GM12878 (cell line): ENCODE measurements at regions not wholly inside any gene's neighbourhood (a gene's known extent, or its start where the extent isn't known, plus 50 kb on each side); places are given as distances from the start of the nearest gene placed in this dataset.

ENCODE experiments used
- CBFB ChIP-seq: IDR thresholded peaks from 2 replicates; pipeline ENCODE4 v1.6.1; 2016; ENCODE audit warnings: antibody characterized with exemption, low read depth
- CBX5 ChIP-seq: sonication (generic); IDR thresholded peaks from 2 replicates; pipeline ENCODE4 v1.6.1; 2016; ENCODE audit warnings: low read depth, moderate library complexity, mild to moderate bottlenecking, inconsistent platforms
- ETV6 ChIP-seq, 2 experiments: fragments of 450-650 bp in 1 of 2; IDR thresholded peaks in 1 of 2; conservative IDR thresholded peaks in 1 of 2; 2 replicates each; pipeline ENCODE4 v1.6.1; 2014; ENCODE audit warnings: antibody characterized with exemption in 1 of 2, borderline replicate concordance in 1 of 2, low read depth in 1 of 2, mild to moderate bottlenecking in 1 of 2, moderate library complexity in 1 of 2
- FOXK2 ChIP-seq: fragments of 450-650 bp; IDR thresholded peaks from 2 replicates; pipeline ENCODE4 v1.6.1; 2017; ENCODE audit warnings: mild to moderate bottlenecking, moderate library complexity
- MYB ChIP-seq: fragments of 150-350 bp; IDR thresholded peaks from 2 replicates; pipeline ENCODE4 v1.6.1; 2014; ENCODE audit warnings: mild to moderate bottlenecking, low read depth, low read length, borderline replicate concordance
- NBN ChIP-seq: fragments of 450-650 bp; IDR thresholded peaks from 2 replicates; pipeline ENCODE4 v1.6.1; 2016
- NRF1 ChIP-seq: conservative IDR thresholded peaks from 2 replicates; pipeline ENCODE4 v1.6.1; 2011; ENCODE audit warnings: mild to moderate bottlenecking, low read depth, low read length, improper control_type of control experiment
- RFX5 ChIP-seq: IDR thresholded peaks from 2 replicates; pipeline ENCODE4 v1.6.1; 2011; ENCODE audit warnings: low read depth, low read length, improper control_type of control experiment
- SIN3A ChIP-seq: IDR thresholded peaks from 2 replicates; pipeline ENCODE4 v1.6.1; 2012; ENCODE audit warnings: low read depth, low read length, improper control_type of control experiment
- SP1 ChIP-seq: IDR thresholded peaks from one replicate; pipeline ENCODE4 v1.6.1; 2011; ENCODE audit warnings: low read depth, low read length
- SREBF2 ChIP-seq: IDR thresholded peaks from 2 replicates; pipeline ENCODE4 v1.6.1; 2012; ENCODE audit warnings: mild to moderate bottlenecking, low read length
- ZSCAN29 ChIP-seq: fragments of 450-650 bp; IDR thresholded peaks from 2 replicates; pipeline ENCODE4 v1.6.1; 2017; ENCODE audit warnings: mild to moderate bottlenecking, moderate library complexity
- TF ChIP-seq, protein P1 (sequence below): IDR thresholded peaks from 2 replicates; pipeline ENCODE4 v1.6.1; 2012; ENCODE audit warnings: mild to moderate bottlenecking, low read depth, low read length
- TF ChIP-seq, protein P2 (sequence below): fragments of 450-650 bp; IDR thresholded peaks from 2 replicates; pipeline ENCODE4 v1.6.1; 2018; ENCODE audit warnings: mild to moderate bottlenecking, low read depth, moderate library complexity; ENCODE audit not compliant: partially characterized antibody
- TF ChIP-seq, protein P3 (sequence below): fragments of 450-650 bp; IDR thresholded peaks from 2 replicates; pipeline ENCODE4 v1.6.1; 2017; ENCODE audit warnings: antibody characterized with exemption, mild to moderate bottlenecking, moderate library complexity
- TF ChIP-seq, protein P4 (sequence below): fragments of 450-650 bp; IDR thresholded peaks from 2 replicates; pipeline ENCODE4 v1.6.1; 2016; ENCODE audit warnings: mild to moderate bottlenecking, moderate library complexity, borderline replicate concordance
- TF ChIP-seq, protein P5 (sequence below): IDR thresholded peaks from 2 replicates; pipeline ENCODE4 v1.6.1; 2011; ENCODE audit warnings: low read depth, mild to moderate bottlenecking, low read length, moderate library complexity, borderline replicate concordance; ENCODE audit errors: extremely low read depth

DNA sequence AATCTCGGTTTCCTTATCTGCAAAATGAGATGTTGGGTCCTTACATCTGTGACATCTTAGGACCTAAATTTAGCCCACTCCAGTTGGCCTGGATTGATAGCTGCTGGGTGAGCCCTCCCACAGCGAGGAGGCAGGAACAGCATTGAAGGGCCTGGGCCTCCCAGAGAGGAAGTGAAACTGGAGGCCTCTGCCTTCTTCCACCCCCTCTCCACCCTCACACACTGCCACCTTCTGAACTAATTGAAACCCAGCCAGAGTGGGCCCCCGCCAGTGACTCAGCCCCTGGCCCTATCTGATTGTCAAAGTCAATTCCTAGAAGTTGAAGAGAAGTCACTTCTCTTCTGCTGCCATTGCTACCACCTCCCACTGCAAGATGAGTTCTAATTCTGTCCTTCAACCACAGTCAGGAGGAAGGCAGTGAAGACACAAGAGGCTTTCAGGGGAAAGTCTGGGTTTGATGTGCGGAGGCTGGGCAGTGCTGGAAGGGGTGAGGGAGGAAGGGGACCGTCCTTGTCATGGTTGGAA, 55.2 kb upstream of the NEK6 start (continued):
- TF ChIP-seq, protein P1, sequence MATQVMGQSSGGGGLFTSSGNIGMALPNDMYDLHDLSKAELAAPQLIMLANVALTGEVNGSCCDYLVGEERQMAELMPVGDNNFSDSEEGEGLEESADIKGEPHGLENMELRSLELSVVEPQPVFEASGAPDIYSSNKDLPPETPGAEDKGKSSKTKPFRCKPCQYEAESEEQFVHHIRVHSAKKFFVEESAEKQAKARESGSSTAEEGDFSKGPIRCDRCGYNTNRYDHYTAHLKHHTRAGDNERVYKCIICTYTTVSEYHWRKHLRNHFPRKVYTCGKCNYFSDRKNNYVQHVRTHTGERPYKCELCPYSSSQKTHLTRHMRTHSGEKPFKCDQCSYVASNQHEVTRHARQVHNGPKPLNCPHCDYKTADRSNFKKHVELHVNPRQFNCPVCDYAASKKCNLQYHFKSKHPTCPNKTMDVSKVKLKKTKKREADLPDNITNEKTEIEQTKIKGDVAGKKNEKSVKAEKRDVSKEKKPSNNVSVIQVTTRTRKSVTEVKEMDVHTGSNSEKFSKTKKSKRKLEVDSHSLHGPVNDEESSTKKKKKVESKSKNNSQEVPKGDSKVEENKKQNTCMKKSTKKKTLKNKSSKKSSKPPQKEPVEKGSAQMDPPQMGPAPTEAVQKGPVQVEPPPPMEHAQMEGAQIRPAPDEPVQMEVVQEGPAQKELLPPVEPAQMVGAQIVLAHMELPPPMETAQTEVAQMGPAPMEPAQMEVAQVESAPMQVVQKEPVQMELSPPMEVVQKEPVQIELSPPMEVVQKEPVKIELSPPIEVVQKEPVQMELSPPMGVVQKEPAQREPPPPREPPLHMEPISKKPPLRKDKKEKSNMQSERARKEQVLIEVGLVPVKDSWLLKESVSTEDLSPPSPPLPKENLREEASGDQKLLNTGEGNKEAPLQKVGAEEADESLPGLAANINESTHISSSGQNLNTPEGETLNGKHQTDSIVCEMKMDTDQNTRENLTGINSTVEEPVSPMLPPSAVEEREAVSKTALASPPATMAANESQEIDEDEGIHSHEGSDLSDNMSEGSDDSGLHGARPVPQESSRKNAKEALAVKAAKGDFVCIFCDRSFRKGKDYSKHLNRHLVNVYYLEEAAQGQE, result no peak
- TF ChIP-seq ETV6 (conservative IDR thresholded peaks at IDR 0.05 in 1 of 2, IDR thresholded peaks at IDR 0.05 in 1 of 2; ENCODE audit: borderline replicate concordance in 1 of 2, low read depth in 1 of 2) (peak in 1 of 2 experiments; percentile 99; a peak in 2 of 4 replicates), SP1 (peak; percentile 93), MYB (no peak), SREBF2 (no peak), ZSCAN29 (peak; percentile 78), FOXK2 (no peak), CBFB (peak; percentile 72), SIN3A (no peak), RFX5 (no peak), CBX5 (no peak), NRF1 (no peak), NBN (peak; percentile 90)
- TF ChIP-seq, protein P2, sequence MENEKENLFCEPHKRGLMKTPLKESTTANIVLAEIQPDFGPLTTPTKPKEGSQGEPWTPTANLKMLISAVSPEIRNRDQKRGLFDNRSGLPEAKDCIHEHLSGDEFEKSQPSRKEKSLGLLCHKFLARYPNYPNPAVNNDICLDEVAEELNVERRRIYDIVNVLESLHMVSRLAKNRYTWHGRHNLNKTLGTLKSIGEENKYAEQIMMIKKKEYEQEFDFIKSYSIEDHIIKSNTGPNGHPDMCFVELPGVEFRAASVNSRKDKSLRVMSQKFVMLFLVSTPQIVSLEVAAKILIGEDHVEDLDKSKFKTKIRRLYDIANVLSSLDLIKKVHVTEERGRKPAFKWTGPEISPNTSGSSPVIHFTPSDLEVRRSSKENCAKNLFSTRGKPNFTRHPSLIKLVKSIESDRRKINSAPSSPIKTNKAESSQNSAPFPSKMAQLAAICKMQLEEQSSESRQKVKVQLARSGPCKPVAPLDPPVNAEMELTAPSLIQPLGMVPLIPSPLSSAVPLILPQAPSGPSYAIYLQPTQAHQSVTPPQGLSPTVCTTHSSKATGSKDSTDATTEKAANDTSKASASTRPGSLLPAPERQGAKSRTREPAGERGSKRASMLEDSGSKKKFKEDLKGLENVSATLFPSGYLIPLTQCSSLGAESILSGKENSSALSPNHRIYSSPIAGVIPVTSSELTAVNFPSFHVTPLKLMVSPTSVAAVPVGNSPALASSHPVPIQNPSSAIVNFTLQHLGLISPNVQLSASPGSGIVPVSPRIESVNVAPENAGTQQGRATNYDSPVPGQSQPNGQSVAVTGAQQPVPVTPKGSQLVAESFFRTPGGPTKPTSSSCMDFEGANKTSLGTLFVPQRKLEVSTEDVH, result peak; percentile 35
- TF ChIP-seq, protein P3, sequence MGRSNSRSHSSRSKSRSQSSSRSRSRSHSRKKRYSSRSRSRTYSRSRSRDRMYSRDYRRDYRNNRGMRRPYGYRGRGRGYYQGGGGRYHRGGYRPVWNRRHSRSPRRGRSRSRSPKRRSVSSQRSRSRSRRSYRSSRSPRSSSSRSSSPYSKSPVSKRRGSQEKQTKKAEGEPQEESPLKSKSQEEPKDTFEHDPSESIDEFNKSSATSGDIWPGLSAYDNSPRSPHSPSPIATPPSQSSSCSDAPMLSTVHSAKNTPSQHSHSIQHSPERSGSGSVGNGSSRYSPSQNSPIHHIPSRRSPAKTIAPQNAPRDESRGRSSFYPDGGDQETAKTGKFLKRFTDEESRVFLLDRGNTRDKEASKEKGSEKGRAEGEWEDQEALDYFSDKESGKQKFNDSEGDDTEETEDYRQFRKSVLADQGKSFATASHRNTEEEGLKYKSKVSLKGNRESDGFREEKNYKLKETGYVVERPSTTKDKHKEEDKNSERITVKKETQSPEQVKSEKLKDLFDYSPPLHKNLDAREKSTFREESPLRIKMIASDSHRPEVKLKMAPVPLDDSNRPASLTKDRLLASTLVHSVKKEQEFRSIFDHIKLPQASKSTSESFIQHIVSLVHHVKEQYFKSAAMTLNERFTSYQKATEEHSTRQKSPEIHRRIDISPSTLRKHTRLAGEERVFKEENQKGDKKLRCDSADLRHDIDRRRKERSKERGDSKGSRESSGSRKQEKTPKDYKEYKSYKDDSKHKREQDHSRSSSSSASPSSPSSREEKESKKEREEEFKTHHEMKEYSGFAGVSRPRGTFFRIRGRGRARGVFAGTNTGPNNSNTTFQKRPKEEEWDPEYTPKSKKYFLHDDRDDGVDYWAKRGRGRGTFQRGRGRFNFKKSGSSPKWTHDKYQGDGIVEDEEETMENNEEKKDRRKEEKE, result no peak
- TF ChIP-seq, protein P4, sequence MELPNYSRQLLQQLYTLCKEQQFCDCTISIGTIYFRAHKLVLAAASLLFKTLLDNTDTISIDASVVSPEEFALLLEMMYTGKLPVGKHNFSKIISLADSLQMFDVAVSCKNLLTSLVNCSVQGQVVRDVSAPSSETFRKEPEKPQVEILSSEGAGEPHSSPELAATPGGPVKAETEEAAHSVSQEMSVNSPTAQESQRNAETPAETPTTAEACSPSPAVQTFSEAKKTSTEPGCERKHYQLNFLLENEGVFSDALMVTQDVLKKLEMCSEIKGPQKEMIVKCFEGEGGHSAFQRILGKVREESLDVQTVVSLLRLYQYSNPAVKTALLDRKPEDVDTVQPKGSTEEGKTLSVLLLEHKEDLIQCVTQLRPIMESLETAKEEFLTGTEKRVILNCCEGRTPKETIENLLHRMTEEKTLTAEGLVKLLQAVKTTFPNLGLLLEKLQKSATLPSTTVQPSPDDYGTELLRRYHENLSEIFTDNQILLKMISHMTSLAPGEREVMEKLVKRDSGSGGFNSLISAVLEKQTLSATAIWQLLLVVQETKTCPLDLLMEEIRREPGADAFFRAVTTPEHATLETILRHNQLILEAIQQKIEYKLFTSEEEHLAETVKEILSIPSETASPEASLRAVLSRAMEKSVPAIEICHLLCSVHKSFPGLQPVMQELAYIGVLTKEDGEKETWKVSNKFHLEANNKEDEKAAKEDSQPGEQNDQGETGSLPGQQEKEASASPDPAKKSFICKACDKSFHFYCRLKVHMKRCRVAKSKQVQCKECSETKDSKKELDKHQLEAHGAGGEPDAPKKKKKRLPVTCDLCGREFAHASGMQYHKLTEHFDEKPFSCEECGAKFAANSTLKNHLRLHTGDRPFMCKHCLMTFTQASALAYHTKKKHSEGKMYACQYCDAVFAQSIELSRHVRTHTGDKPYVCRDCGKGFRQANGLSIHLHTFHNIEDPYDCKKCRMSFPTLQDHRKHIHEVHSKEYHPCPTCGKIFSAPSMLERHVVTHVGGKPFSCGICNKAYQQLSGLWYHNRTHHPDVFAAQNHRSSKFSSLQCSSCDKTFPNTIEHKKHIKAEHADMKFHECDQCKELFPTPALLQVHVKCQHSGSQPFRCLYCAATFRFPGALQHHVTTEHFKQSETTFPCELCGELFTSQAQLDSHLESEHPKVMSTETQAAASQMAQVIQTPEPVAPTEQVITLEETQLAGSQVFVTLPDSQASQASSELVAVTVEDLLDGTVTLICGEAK, result no peak
- TF ChIP-seq, protein P5, sequence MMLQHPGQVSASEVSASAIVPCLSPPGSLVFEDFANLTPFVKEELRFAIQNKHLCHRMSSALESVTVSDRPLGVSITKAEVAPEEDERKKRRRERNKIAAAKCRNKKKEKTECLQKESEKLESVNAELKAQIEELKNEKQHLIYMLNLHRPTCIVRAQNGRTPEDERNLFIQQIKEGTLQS, result no peak
